GM12878 (cell line): ENCODE measurements at regions not wholly inside any gene's neighbourhood (a gene's known extent, or its start where the extent isn't known, plus 50 kb on each side); places are given as distances from the start of the nearest gene placed in this dataset.

Source experiments
- ATAC-seq: fragments of 200-7000 bp; cut with Tn5 transposase; 3 replicates; pipeline ENCODE4 v1.9.1; 2020; ENCODE audit warnings: mild to moderate bottlenecking, moderate library complexity
- BruUV-seq: library from RNA; stranded (reverse); fragments of 400-500 nt; replicated peaks from 2 replicates; lab custom pipeline; 2021; lab: Mats Ljungman, UMichigan
- CTCF ChIA-PET: fragments of 300-600 bp; sonication (Branson Sonifier 250); formaldehyde crosslinking; extraction: SDS; loops from one replicate; lab custom pipeline; 2021; ENCODE audit warnings: inconsistent platforms; lab: Yijun Ruan, JAX
- POLR2A ChIA-PET: fragments of 350-600 bp; formaldehyde crosslinking; extraction: SDS; loops from one replicate; lab custom pipeline; 2021; ENCODE audit warnings: inconsistent platforms; lab: Charles Lee
- RAD21 ChIA-PET: fragments of 300-600 bp; sonication (Branson Sonifier 250); formaldehyde crosslinking; loops from one replicate; lab custom pipeline; 2023; ENCODE audit warnings: antibody characterized with exemption; ENCODE audit not compliant: unreplicated experiment; lab: Charles Lee
- SMC1A ChIA-PET: fragments of 300-600 bp; sonication (Branson Sonifier 250); formaldehyde crosslinking; loops from one replicate; lab custom pipeline; 2023; ENCODE audit not compliant: unreplicated experiment, uncharacterized antibody; lab: Charles Lee
- DNase-seq: peaks from one replicate; pipeline ENCODE4 v3.0.0-alpha.2; 2011; ENCODE audit warnings: low read depth, low spot score
- FAIRE-seq: peaks from 3 replicates; lab custom pipeline; 2011; peaks lifted over from hg19 to GRCh38; lab: Jason Lieb, UNC
- H2AFZ ChIP-seq: 2 replicates; pipeline ENCODE4 v1.6.0; 2011; ENCODE audit warnings: low read depth, low read length, control low read depth; ENCODE audit not compliant: control insufficient read depth
- H3K27ac ChIP-seq: 2 replicates; pipeline ENCODE4 v1.5.1; 2011; ENCODE audit warnings: control low read depth; ENCODE audit not compliant: control insufficient read depth, insufficient read depth
- H3K27me3 ChIP-seq, 2 experiments: replicated peaks in 1 of 2; 2 replicates each; pipeline versions ENCODE4 v1.6.0 to v1.6.1; 2011; ENCODE audit warnings: low read length in 1 of 2; ENCODE audit not compliant: control insufficient read depth in 2 of 2, insufficient read depth in 2 of 2
- H3K36me3 ChIP-seq, 2 experiments: 2 replicates each; pipeline ENCODE4 v1.5.1; 2011; ENCODE audit warnings: low read length in 1 of 2; ENCODE audit not compliant: control insufficient read depth in 2 of 2, insufficient read depth in 2 of 2
- H3K4me1 ChIP-seq: 2 replicates; pipeline ENCODE4 v1.6.1; 2011; ENCODE audit warnings: mild to moderate bottlenecking, low read length, moderate library complexity, mixed read lengths; ENCODE audit not compliant: control insufficient read depth, insufficient read depth
- H3K4me2 ChIP-seq: 2 replicates; pipeline ENCODE4 v1.6.0; 2011; ENCODE audit warnings: control low read depth; ENCODE audit not compliant: control insufficient read depth, insufficient read depth
- H3K4me3 ChIP-seq: fragments of 200-600 bp; sonication (generic); 2 replicates; pipeline ENCODE4 v1.5.1; 2016
- H3K79me2 ChIP-seq: 2 replicates; pipeline ENCODE4 v1.6.0; 2011; ENCODE audit warnings: low read length; ENCODE audit not compliant: control insufficient read depth, insufficient read depth
- H3K9ac ChIP-seq: 2 replicates; pipeline ENCODE4 v1.8.0; 2011; ENCODE audit warnings: low read length, control low read depth, mixed read lengths; ENCODE audit not compliant: control insufficient read depth, insufficient read depth
- H3K9me3 ChIP-seq: replicated peaks from 3 replicates; pipeline ENCODE4 v1.5.1; 2011; ENCODE audit warnings: mild to moderate bottlenecking, low read length; ENCODE audit not compliant: control insufficient read depth, insufficient read depth
- H4K20me1 ChIP-seq: 2 replicates; pipeline ENCODE4 v1.6.0; 2011; ENCODE audit not compliant: control insufficient read depth, insufficient read depth
- BACH1 ChIP-seq: fragments of 450-650 bp; IDR thresholded peaks from 2 replicates; pipeline ENCODE4 v1.6.1; 2017; ENCODE audit warnings: mild to moderate bottlenecking, borderline replicate concordance
- CBFB ChIP-seq: IDR thresholded peaks from 2 replicates; pipeline ENCODE4 v1.6.1; 2016; ENCODE audit warnings: antibody characterized with exemption, low read depth
- FOXM1 ChIP-seq: IDR thresholded peaks from 2 replicates; pipeline ENCODE4 v1.6.1; 2012; ENCODE audit warnings: low read depth, mild to moderate bottlenecking, inconsistent platforms, low read length, moderate library complexity
- HDAC6 ChIP-seq: fragments of 200-600 bp; sonication (generic); IDR thresholded peaks from one replicate; pipeline ENCODE4 v1.8.0; 2017; ENCODE audit warnings: antibody characterized with exemption; ENCODE audit not compliant: unreplicated experiment
- HSF1 ChIP-seq: fragments of 150-350 bp; IDR thresholded peaks from 2 replicates; pipeline ENCODE4 v1.6.1; 2014; ENCODE audit warnings: mild to moderate bottlenecking, low read depth, low read length
- MEF2A ChIP-seq: IDR thresholded peaks from 2 replicates; pipeline ENCODE4 v1.6.1; 2011; ENCODE audit warnings: low read depth, mild to moderate bottlenecking, low read length, moderate library complexity; ENCODE audit not compliant: insufficient read depth
- MXI1 ChIP-seq: fragments of 150-350 bp; IDR thresholded peaks from 2 replicates; pipeline ENCODE4 v1.6.1; 2011; ENCODE audit warnings: low read depth, mild to moderate bottlenecking, inconsistent platforms, low read length, improper control_type of control experiment
- NFYA ChIP-seq: IDR thresholded peaks from 2 replicates; pipeline ENCODE4 v1.6.1; 2011; ENCODE audit warnings: low read depth, mild to moderate bottlenecking, low read length, improper control_type of control experiment, borderline replicate concordance
- POLR2AphosphoS5 ChIP-seq: IDR thresholded peaks from 2 replicates; pipeline ENCODE4 v1.6.1; 2011; ENCODE audit warnings: mild to moderate bottlenecking, low read length, inconsistent platforms
- RAD21 ChIP-seq: IDR thresholded peaks from 2 replicates; pipeline ENCODE4 v1.6.1; 2011; ENCODE audit warnings: mild to moderate bottlenecking, low read depth, low read length, moderate library complexity; ENCODE audit not compliant: insufficient read depth
- SREBF1 ChIP-seq: IDR thresholded peaks from 2 replicates; pipeline ENCODE4 v1.6.1; 2012; ENCODE audit warnings: mild to moderate bottlenecking, low read length
- USF2 ChIP-seq: IDR thresholded peaks from 2 replicates; pipeline ENCODE4 v1.6.1; 2011; ENCODE audit warnings: low read depth, low read length, improper control_type of control experiment, borderline replicate concordance
- WGBS: methylation state at CpG from one replicate; pipeline ENCODE4 v1.1.6; 2016; ENCODE audit warnings: low lambda C conversion rate; ENCODE audit not compliant: insufficient replicate concordance, insufficient coverage; ENCODE audit errors: missing lambda C conversion rate; 5-methylcytosine and 5-hydroxymethylcytosine counted together
- in situ Hi-C: fragments of 300-500 bp; cut with MboI; formaldehyde crosslinking; loops from 9 replicates; pipeline ENCODE4 v1.14.3; 2018; ENCODE audit warnings: mixed read lengths
- intact Hi-C: fragments of 100-400 bp; cut with micrococcal nuclease; formaldehyde crosslinking; loops from one replicate; pipeline ENCODE4 v1.14.2; 2022; ENCODE audit not compliant: unreplicated experiment
- TF ChIP-seq, protein P1 (sequence below): fragments of 450-650 bp; IDR thresholded peaks from 2 replicates; pipeline ENCODE4 v1.6.1; 2017; ENCODE audit warnings: mild to moderate bottlenecking
- TF ChIP-seq, protein P2 (sequence below): fragments of 450-650 bp; IDR thresholded peaks from 2 replicates; pipeline ENCODE4 v1.6.1; 2017; ENCODE audit warnings: antibody characterized with exemption, mild to moderate bottlenecking, moderate library complexity
- TF ChIP-seq, protein P3 (sequence below), 3 experiments: IDR thresholded peaks in 2 of 3; conservative IDR thresholded peaks in 1 of 3; 2 replicates each; pipeline ENCODE4 v1.5.1; 2011; ENCODE audit warnings: low read depth in 3 of 3, low read length in 3 of 3, mild to moderate bottlenecking in 3 of 3, control low read depth in 2 of 3, moderate library complexity in 2 of 3, inconsistent platforms in 1 of 3, mixed read lengths in 1 of 3; ENCODE audit not compliant: control insufficient read depth in 2 of 3, insufficient read depth in 1 of 3; ENCODE audit errors: extremely low read depth in 1 of 3

DNA sequence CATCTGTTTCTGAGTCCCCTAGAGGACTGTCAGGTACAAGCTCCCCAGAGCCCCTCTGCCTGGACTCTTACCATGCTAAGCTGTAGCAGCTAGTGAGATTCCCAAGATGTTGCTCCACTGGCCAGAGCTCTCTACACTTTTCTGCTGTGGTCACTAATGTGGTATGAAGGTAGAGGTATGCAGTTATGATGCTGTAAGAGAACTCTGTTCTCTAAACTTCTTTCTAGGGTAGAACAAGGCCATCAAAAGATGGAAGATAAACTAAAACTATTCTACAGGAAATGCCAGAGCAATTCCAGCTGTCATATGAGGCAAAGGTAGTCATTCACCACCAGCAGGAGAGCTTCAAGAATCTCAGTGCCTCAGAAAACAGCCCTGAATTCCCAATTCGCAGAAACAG lies 517.4 kb upstream of the ARRDC4 start (continued):
- no peak for TF ChIP-seq MXI1
- TF ChIP-seq HSF1: no peak
- TF ChIP-seq CBFB: no peak
- TF ChIP-seq, protein P1, sequence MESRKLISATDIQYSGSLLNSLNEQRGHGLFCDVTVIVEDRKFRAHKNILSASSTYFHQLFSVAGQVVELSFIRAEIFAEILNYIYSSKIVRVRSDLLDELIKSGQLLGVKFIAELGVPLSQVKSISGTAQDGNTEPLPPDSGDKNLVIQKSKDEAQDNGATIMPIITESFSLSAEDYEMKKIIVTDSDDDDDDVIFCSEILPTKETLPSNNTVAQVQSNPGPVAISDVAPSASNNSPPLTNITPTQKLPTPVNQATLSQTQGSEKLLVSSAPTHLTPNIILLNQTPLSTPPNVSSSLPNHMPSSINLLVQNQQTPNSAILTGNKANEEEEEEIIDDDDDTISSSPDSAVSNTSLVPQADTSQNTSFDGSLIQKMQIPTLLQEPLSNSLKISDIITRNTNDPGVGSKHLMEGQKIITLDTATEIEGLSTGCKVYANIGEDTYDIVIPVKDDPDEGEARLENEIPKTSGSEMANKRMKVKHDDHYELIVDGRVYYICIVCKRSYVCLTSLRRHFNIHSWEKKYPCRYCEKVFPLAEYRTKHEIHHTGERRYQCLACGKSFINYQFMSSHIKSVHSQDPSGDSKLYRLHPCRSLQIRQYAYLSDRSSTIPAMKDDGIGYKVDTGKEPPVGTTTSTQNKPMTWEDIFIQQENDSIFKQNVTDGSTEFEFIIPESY: no peak
- TF ChIP-seq NFYA: no peak
- no peak for TF ChIP-seq FOXM1
- no peak for TF ChIP-seq USF2

GRCh38 chr15:97446138-97446537 lies 514.4 kb upstream of the ARRDC4 start:
- no peak for FAIRE-seq
- Histone ChIP-seq H3K27me3 (no peaks in the 10 kb centered on the region), H3K9ac (no peak overlapping the region), H3K4me1 (no peaks in the 10 kb centered on the region), H2AFZ (no peak overlapping the region), H3K4me2 (no peak overlapping the region), H3K9me3 (no peaks in the 10 kb centered on the region; the same call in 2 of the 3 replicates), H3K36me3 (no peaks in the 10 kb centered on the region), H4K20me1 (no peaks in the 10 kb centered on the region), H3K79me2 (no peaks in the 10 kb centered on the region), H3K4me3 (no peak overlapping the region), H3K27ac (no peak overlapping the region)
- ChIA-PET CTCF (no interaction called here), POLR2A (no interaction called here), RAD21 (no interaction called here), SMC1A (no interaction called here)
- intact Hi-C loops (no loop called here), in situ Hi-C loops (no loop called here)
- DNase-seq: no peak
- ATAC-seq: no peak
- 30% methylated on average over 3 of the region's 3 CpGs for WGBS
- BruUV-seq: no TSS peak
- no peak for TF ChIP-seq POLR2AphosphoS5
- no peak for TF ChIP-seq RAD21
- TF ChIP-seq SREBF1: no peak
- TF ChIP-seq BACH1: no peak
- TF ChIP-seq, protein P2, sequence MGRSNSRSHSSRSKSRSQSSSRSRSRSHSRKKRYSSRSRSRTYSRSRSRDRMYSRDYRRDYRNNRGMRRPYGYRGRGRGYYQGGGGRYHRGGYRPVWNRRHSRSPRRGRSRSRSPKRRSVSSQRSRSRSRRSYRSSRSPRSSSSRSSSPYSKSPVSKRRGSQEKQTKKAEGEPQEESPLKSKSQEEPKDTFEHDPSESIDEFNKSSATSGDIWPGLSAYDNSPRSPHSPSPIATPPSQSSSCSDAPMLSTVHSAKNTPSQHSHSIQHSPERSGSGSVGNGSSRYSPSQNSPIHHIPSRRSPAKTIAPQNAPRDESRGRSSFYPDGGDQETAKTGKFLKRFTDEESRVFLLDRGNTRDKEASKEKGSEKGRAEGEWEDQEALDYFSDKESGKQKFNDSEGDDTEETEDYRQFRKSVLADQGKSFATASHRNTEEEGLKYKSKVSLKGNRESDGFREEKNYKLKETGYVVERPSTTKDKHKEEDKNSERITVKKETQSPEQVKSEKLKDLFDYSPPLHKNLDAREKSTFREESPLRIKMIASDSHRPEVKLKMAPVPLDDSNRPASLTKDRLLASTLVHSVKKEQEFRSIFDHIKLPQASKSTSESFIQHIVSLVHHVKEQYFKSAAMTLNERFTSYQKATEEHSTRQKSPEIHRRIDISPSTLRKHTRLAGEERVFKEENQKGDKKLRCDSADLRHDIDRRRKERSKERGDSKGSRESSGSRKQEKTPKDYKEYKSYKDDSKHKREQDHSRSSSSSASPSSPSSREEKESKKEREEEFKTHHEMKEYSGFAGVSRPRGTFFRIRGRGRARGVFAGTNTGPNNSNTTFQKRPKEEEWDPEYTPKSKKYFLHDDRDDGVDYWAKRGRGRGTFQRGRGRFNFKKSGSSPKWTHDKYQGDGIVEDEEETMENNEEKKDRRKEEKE: no peak
- TF ChIP-seq HDAC6: no peak
- TF ChIP-seq MEF2A: no peak
- TF ChIP-seq, protein P3, sequence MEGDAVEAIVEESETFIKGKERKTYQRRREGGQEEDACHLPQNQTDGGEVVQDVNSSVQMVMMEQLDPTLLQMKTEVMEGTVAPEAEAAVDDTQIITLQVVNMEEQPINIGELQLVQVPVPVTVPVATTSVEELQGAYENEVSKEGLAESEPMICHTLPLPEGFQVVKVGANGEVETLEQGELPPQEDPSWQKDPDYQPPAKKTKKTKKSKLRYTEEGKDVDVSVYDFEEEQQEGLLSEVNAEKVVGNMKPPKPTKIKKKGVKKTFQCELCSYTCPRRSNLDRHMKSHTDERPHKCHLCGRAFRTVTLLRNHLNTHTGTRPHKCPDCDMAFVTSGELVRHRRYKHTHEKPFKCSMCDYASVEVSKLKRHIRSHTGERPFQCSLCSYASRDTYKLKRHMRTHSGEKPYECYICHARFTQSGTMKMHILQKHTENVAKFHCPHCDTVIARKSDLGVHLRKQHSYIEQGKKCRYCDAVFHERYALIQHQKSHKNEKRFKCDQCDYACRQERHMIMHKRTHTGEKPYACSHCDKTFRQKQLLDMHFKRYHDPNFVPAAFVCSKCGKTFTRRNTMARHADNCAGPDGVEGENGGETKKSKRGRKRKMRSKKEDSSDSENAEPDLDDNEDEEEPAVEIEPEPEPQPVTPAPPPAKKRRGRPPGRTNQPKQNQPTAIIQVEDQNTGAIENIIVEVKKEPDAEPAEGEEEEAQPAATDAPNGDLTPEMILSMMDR (IDR thresholded peaks at IDR 0.05 in 2 of 3, conservative IDR thresholded peaks at IDR 0.05 in 1 of 3; ENCODE audit: control insufficient read depth in 2 of 3, extremely low read depth in 1 of 3, insufficient read depth in 1 of 3, low read depth in 3 of 3, low read length in 3 of 3): no peak
